ENCODE measurements at regions not wholly inside any gene's neighbourhood (a gene's known extent, or its start where the extent isn't known, plus 50 kb on each side); places are given as distances from the start of the nearest gene placed in this dataset.

DNA sequence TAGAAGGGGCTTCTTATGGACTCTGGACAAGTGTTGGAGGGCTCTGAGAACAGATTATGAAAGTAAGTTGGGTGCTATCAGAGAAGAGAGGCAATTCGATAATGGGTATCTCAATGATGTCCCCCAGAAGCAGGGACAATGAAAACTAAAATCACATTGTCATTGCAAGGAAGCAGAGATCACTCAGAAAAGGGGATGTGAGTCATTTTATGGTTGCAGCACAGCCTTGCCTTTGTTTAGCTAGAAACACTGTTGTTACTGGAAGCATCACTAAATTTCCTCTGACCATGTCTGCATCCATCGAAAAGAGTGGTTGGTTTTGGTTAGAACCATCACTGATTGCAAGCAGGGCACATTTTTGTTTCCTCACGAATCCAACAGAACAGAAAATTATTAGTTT, 246.8 kb upstream of the NWD2 start:
- no peak for DNase-seq

GRCh38 chr4:37000281-37000680, 244.3 kb upstream of the NWD2 start:
- DNase-seq: no peak

- no peak for DNase-seq
Measured at GRCh38 chr4:37001688-37002436, 242.7 kb upstream of the NWD2 start.

DNA sequence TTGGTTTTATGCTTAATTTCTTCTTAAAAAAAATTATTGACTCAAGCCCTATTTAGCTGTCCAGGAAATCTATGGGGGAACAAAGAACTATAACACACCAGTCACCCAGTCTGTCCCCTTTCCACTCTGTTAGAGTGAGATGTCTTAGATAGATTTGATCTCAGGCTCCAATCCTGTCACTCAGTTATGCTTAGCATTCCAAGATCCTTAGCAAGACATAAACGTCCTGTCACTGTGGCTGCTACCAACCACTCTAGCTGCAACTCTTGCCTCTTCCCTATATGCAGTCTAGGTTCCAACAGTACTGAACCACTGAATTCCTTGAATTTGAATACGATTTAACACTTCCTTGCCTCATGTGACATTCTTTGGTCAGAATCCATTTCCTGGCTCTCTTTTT, 241.9 kb upstream of the NWD2 start:
- DNase-seq: no peak

GRCh38 chr4:37008199-37008598, 236.3 kb upstream of the NWD2 start:
- DNase-seq: no peak

DNA sequence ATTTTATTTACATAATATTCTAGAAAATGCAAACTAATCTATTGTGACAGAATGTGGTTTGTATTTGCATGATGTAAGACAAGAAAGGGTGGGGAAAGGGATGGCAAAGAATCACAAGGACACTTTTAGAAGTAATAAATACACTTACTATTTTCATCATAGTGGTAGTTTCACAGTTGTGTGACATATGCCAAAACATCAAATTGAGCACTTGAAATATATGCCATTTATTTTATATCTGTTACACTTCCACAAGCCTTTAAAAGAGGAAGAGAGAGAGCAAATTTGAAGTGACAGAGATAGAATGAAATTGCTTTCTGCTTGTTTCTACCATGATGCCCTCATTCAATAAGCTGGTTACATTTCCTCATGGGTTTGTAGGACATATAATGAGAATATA, 230.0 kb upstream of the NWD2 start:
- DNase-seq: no peak

DNA sequence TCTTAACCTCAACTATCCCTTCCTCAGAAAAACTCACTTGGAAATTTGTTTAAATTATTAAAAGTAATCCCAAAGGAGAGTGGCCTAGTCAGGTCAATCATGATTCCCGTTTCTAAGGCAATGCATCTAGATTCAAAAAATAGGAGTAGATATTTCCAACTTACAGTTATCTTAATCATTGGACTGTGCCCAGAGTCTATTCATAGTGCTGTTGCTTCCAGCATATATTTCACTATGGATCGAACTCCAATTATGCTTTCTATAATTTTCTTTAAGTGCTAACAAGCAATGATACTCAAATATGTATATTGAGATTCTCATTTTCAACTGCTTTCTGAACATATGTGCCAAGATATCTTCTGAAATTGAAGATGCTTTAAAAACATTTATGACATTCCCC, 229.2 kb upstream of the NWD2 start:
- no peak for DNase-seq

DNA sequence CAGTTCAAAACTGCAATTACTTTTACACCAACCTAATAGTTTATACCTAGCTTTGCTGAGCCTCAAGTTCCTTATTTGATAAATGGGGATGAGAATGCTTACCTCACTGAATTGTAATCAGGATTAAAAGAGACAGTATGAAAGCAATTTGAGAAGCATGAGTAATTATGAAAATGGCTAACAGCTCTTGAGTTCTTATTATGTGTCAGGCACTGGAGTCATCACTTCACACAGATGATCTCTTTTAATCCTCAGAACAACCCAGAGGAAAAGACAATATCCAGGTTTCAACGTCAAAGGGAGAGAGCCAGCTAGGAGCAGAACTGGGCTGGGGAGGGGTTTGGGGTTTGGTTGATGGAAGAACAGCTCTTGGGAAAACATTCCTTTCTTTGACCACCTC, 221.0 kb upstream of the NWD2 start:
- no peak for DNase-seq

GRCh38 chr4:37023996-37024395, 220.5 kb upstream of the NWD2 start:
- no peak for DNase-seq

- no peak for DNase-seq
Measured at GRCh38 chr4:37040816-37041215, 203.7 kb upstream of the NWD2 start.

DNA sequence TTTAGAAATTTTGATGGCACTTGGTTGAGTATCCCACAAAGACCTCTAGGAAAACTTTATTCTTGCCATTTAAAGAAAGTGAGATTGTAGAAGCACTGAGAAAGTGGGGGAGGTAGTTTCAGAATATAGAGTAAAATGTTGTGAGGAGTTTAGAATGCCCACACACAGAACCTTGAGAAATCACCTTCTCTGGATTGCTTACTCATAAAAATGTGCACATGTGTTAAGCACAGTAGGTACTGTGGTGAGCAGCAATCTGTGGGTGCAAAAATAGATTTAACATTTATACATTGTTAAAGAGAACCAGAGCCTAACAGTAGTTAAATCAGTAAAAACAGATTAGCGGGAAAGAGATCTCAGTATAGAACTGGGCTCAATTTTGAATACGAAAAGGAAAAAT, 201.2 kb upstream of the NWD2 start:
- DNase-seq: no peak

DNA sequence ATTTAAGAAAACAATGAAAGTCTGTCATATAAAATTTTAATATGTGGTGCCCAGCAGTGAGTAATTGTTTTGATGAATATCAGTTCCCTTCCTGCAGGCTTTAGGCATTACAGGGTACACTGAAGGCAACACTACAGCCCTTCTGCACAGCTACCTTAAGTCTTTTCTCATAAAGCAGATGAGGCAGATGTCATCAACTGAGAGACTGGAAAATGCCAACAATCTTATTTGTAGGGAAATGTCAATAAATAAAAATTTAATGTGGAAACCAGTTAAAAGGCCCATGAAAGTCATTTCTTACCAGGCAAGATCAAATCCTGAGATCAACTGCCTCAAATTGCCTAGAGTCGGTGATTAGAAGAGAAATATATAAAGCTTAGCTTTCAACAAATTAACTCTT, 193.4 kb upstream of the NWD2 start:
- no peak for DNase-seq

- no peak for DNase-seq
Measured at GRCh38 chr4:37051866-37052265, 192.7 kb upstream of the NWD2 start.

GRCh38 chr4:37054531-37055077, 189.9 kb upstream of the NWD2 start:
- DNase-seq: no peak

DNA sequence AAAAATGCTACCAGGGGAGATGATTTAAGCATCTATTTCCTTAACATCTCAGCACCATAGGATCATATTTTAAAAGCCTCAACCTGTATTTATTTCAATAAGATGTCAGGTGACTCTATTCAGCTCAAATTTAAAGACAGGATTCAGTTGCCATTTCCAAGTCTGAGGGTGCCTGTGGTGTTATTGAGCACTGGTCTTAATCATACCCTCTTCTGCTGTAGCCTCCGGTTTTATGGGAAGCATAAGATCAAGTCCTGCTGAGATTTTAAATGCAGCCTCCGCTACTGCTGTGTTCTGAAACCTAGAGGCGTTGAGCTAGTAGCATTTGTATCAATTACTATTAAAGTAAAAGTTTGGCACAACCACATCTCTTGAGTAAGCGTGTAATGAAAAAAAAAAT, 185.7 kb upstream of the NWD2 start:
- no peak for DNase-seq

GRCh38 chr4:37066159-37066558, 178.4 kb upstream of the NWD2 start:
- DNase-seq: no peak

GRCh38 chr4:37068580-37068979, 176.0 kb upstream of the NWD2 start:
- peak in 1 of 5 experiments; percentile 1 for DNase-seq

GRCh38 chr4:37070041-37070440, 174.5 kb upstream of the NWD2 start:
- DNase-seq: no peak

DNA sequence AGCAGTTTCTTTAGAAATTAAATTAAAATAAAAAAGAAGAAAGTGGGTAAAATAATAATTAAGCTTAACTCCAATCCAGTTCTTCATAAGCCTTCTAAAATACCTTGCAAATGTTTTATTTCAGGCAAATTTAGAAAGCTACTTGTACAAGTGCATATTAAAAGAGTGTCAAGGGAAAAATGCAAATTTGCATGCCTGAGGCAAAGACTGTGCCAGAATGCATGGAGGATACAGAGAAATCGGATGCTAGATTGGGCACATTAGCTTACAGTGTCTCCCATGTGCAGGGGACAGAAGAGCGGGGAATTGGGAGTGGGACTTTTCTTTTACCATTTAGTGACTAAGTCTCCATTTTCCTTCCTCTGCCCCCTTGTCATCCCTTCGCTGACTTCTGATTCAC, 173.0 kb upstream of the NWD2 start:
- DNase-seq: no peak

- DNase-seq: peak in 1 of 5 experiments; percentile 8
Measured at GRCh38 chr4:37073226-37073840, 171.2 kb upstream of the NWD2 start.

DNA sequence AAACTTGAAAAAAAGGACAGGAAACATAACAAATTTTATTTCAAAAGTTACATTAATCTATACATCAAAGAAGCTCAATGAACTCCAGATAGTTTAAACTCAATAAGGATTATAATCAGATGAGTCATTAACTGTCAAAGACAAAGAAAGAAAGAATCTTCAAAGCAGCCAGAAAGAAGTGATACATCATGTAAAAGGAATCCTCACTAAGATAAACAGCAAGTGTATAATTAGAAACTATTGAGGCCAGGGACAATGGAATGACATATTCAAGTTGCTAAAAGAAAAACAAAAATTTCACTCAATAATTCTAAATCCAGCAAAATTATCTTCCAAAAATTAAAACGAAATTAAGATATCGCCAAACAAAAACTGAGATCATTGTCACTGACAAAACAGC, 161.6 kb upstream of the NWD2 start:
- no peak for DNase-seq

DNA sequence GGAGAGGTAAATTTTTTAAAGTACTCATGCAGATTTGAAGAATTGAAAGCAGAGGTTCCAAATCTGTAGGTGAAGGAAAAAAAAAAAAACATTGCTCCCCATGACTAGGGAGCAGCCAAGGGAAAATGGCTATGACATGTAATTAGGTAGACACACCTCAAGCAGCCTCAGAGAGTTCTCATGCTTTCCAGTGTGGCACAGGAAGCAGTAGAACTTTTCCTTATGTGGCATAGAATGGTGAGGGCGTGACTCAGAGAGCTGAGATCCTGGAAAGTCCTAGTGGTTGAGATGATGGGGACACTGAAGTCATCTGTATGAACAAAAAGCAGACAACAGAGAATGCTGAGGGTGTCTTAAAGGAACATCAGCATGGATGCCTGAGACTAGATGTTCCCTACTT, 148.6 kb upstream of the NWD2 start:
- no peak for DNase-seq

DNA sequence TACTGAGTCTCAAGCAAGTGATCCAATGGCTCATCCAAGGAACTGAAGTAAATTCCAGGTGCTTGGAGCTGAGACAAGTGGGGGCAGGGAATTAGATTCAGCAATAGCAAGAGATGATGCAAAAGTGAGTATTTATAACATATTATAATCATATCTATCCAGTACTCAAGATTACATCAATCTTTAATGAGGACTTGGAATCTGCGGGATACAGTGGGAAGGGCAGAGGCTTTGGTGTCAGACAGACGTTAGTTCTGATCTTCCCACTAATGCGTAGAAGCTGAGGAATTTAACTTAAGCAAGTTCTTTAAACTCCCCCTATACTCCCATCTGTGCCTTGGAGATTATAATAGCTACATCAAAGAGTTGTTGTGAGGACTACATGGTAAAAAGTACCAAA, 143.4 kb upstream of the NWD2 start:
- DNase-seq: no peak

DNA sequence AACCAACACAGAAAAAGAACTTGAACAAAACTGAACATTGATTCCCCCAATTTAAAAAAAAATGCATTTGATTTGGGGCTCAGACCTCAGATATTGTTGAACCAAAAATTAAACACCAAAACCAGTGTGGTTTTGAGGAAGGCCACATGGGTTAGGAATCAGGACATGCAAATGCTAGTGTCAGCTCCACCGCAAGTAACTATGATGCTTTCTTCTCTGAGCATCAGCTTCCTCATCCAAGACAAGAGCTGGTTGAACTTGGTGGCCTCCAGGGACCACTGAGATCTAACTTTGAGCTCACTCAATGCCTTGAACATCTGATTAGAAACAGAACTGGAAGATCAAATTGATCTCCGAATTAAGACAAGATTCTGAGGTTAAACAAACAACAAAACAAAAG, 142.9 kb upstream of the NWD2 start:
- DNase-seq: no peak

DNA sequence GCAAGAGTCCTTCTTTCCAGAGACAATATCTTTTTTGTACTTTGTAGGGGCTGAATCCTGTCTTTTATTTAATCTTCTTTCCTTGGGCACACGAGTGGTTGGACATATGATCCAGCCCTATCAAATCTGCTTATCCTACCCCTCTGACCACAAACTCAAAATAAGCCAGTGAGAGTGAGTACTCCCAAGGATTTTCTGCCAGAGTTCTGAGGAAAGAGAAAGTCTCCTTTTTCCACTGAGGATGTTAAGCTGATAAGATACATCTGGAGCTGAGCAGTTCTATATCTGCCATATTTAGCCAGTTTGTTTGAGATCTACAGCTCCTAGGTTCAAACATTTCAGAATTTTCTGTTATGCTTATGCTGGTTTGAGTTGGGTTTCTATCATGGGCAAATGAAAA, 134.8 kb upstream of the NWD2 start:
- DNase-seq: no peak
